H9 (cell line): ENCODE measurements at regions not wholly inside any gene's neighbourhood (a gene's known extent, or its start where the extent isn't known, plus 50 kb on each side); places are given as distances from the start of the nearest gene placed in this dataset.

Experiments used
- DNase-seq: peaks from one replicate; pipeline ENCODE4 v3.0.0-alpha.2; 2017
- H2AFZ ChIP-seq: one replicate; pipeline ENCODE4 v1.6.1; 2013; ENCODE audit warnings: mild to moderate bottlenecking, low read length, control low read depth, moderate library complexity
- H2AK5ac ChIP-seq: 2 replicates; pipeline ENCODE4 v1.6.1; 2013; ENCODE audit warnings: low read length, control low read depth, mixed read lengths; ENCODE audit not compliant: insufficient read length
- H2BK120ac ChIP-seq: one replicate; pipeline ENCODE4 v1.6.1; 2013; ENCODE audit warnings: low read depth, mild to moderate bottlenecking, low read length, control low read depth, inconsistent platforms; ENCODE audit not compliant: poor library complexity, severe bottlenecking
- H2BK12ac ChIP-seq: 2 replicates; pipeline ENCODE4 v1.6.1; 2013; ENCODE audit warnings: low read length, control low read depth, mixed read lengths, low read depth; ENCODE audit not compliant: insufficient read length
- H2BK15ac ChIP-seq: 2 replicates; pipeline ENCODE4 v1.6.1; 2013; ENCODE audit warnings: low read depth, low read length, control low read depth
- H2BK20ac ChIP-seq: one replicate; pipeline ENCODE4 v1.6.1; 2013; ENCODE audit warnings: low read depth, mild to moderate bottlenecking, low read length, control low read depth, inconsistent platforms; ENCODE audit not compliant: poor library complexity, severe bottlenecking
- H2BK5ac ChIP-seq: 2 replicates; pipeline ENCODE4 v1.6.1; 2013; ENCODE audit warnings: low read length, control low read depth, mixed read lengths; ENCODE audit not compliant: insufficient read length
- H3K14ac ChIP-seq: 2 replicates; pipeline ENCODE4 v1.6.1; 2013; ENCODE audit warnings: low read length, control low read depth; ENCODE audit not compliant: insufficient read depth
- H3K18ac ChIP-seq: 2 replicates; pipeline ENCODE4 v1.6.1; 2013; ENCODE audit warnings: low read depth, mild to moderate bottlenecking, mixed read lengths, low read length, control low read depth; ENCODE audit not compliant: insufficient read length
- H3K23ac ChIP-seq: 2 replicates; pipeline ENCODE4 v1.6.1; 2013; ENCODE audit warnings: low read length, control low read depth, mixed read lengths, low read depth; ENCODE audit not compliant: insufficient read length
- H3K23me2 ChIP-seq: 2 replicates; pipeline ENCODE4 v1.6.1; 2013; ENCODE audit warnings: low read depth, mild to moderate bottlenecking, mixed read lengths, low read length, control low read depth; ENCODE audit not compliant: insufficient read length, poor library complexity, severe bottlenecking
- H3K27ac ChIP-seq: 2 replicates; pipeline ENCODE4 v1.5.1; 2013; ENCODE audit warnings: low read length, control low read depth, mixed read lengths, low read depth; ENCODE audit not compliant: insufficient read length
- H3K27me3 ChIP-seq: 2 replicates; pipeline ENCODE4 v1.6.1; 2013; ENCODE audit warnings: low read length, control low read depth, inconsistent platforms; ENCODE audit not compliant: insufficient read depth
- H3K4ac ChIP-seq: 2 replicates; pipeline ENCODE4 v1.6.1; 2013; ENCODE audit warnings: low read depth, mild to moderate bottlenecking, control low read depth, inconsistent platforms, low read length, moderate library complexity
- H3K4me1 ChIP-seq: 2 replicates; pipeline ENCODE4 v1.6.1; 2013; ENCODE audit warnings: low read length, control low read depth, inconsistent platforms; ENCODE audit not compliant: insufficient read depth
- H3K4me2 ChIP-seq: 2 replicates; pipeline ENCODE4 v1.6.1; 2013; ENCODE audit warnings: low read length, control low read depth, mixed read lengths; ENCODE audit not compliant: insufficient read length, insufficient read depth
- H3K56ac ChIP-seq: 2 replicates; pipeline ENCODE4 v1.6.1; 2013; ENCODE audit warnings: low read depth, mild to moderate bottlenecking, mixed read lengths, low read length, control low read depth; ENCODE audit not compliant: insufficient read length
- H3K79me1 ChIP-seq: 2 replicates; pipeline ENCODE4 v1.6.1; 2013; ENCODE audit warnings: low read depth, mild to moderate bottlenecking, moderate library complexity, low read length, control low read depth, inconsistent platforms; ENCODE audit not compliant: insufficient read depth, poor library complexity, severe bottlenecking
- H3K79me2 ChIP-seq: 2 replicates; pipeline ENCODE4 v1.6.1; 2013; ENCODE audit warnings: low read length, control low read depth, inconsistent platforms; ENCODE audit not compliant: insufficient read depth
- H3K9ac ChIP-seq: 2 replicates; pipeline ENCODE4 v1.6.1; 2013; ENCODE audit warnings: low read length, control low read depth, mixed read lengths; ENCODE audit not compliant: insufficient read length; ENCODE audit errors: extremely low read depth
- H3K9me3 ChIP-seq: one replicate; pipeline ENCODE4 v1.6.1; 2013; ENCODE audit warnings: low read depth, low read length, inconsistent platforms; ENCODE audit not compliant: control insufficient read depth
- H3T11ph ChIP-seq: one replicate; pipeline ENCODE4 v1.6.1; 2013; ENCODE audit warnings: mild to moderate bottlenecking, low read length, control low read depth, inconsistent platforms
- H4K20me1 ChIP-seq: one replicate; pipeline ENCODE4 v1.6.1; 2013; ENCODE audit not compliant: control insufficient read depth, insufficient read length, insufficient read depth
- H4K5ac ChIP-seq: 2 replicates; pipeline ENCODE4 v1.6.1; 2013; ENCODE audit warnings: low read depth, mild to moderate bottlenecking, mixed read lengths, low read length, control low read depth; ENCODE audit not compliant: insufficient read length
- H4K8ac ChIP-seq: replicated peaks from 2 replicates; pipeline ENCODE4 v1.6.1; 2013; ENCODE audit warnings: low read length, control low read depth, mixed read lengths, low read depth; ENCODE audit not compliant: insufficient read length
- H4K91ac ChIP-seq: 2 replicates; pipeline ENCODE4 v1.6.1; 2013; ENCODE audit warnings: low read depth, mild to moderate bottlenecking, moderate library complexity, mixed read lengths, low read length, control low read depth; ENCODE audit not compliant: insufficient read length
- H3K27ac Mint-ChIP-seq, 3 experiments: 2 replicates in 2 of 3; 3 replicates in 1 of 3; pipeline ENCODE4 v1.8.0; 2020 to 2021; ENCODE audit warnings: mixed read lengths in 3 of 3, mild to moderate bottlenecking in 1 of 3, moderate library complexity in 1 of 3
- H3K27me3 Mint-ChIP-seq: 2 replicates; pipeline ENCODE4 v1.8.0; 2021; ENCODE audit warnings: low read depth, mild to moderate bottlenecking, moderate library complexity, mixed read lengths
- H3K36me3 Mint-ChIP-seq, 3 experiments: 2 replicates in 2 of 3; 3 replicates in 1 of 3; pipeline ENCODE4 v1.8.0; 2020 to 2021; ENCODE audit warnings: low read depth in 3 of 3, mixed read lengths in 3 of 3; ENCODE audit not compliant: insufficient read depth in 1 of 3
- H3K4me1 Mint-ChIP-seq, 2 experiments: 2 replicates each; pipeline ENCODE4 v1.8.0; 2020; ENCODE audit warnings: mixed read lengths in 2 of 2
- H3K4me3 Mint-ChIP-seq, 2 experiments: 2 replicates in 1 of 2; 3 replicates in 1 of 2; pipeline ENCODE4 v1.8.0; 2020 to 2021; ENCODE audit warnings: mild to moderate bottlenecking in 2 of 2, mixed read lengths in 2 of 2, moderate library complexity in 1 of 2
- H3K9me3 Mint-ChIP-seq, 2 experiments: 2 replicates in 1 of 2; 3 replicates in 1 of 2; pipeline ENCODE4 v1.8.0; 2020; ENCODE audit warnings: mild to moderate bottlenecking in 2 of 2, mixed read lengths in 2 of 2, moderate library complexity in 1 of 2
- CTCF ChIP-seq: fragments of 200-600 bp; sonication (generic); conservative IDR thresholded peaks from 3 replicates; pipeline ENCODE4 v1.8.0; 2021; ENCODE audit warnings: antibody characterized with exemption, mild to moderate bottlenecking
- WGBS: extraction: QIAGEN DNeasy Blood & Tissue Kit; methylation state at CpG from one replicate; pipeline ENCODE4 v1.1.7; 2013; ENCODE audit warnings: missing lambda C conversion rate, low lambda C conversion rate, mixed read lengths; ENCODE audit not compliant: insufficient read length; ENCODE audit errors: extremely low coverage; 5-methylcytosine and 5-hydroxymethylcytosine counted together

GRCh38 chr6:34627296-34627695 is 69.3 kb downstream of the ILRUN start:
- H2BK5ac ChIP-seq, result no peak overlapping the region
- no peak overlapping the region for H3K4ac ChIP-seq
- no peak overlapping the region for H2BK15ac ChIP-seq
- H3K4me2 ChIP-seq, result no peak overlapping the region
- no peak overlapping the region for H4K8ac ChIP-seq
- H3K79me2 ChIP-seq, result no peaks in the 10 kb centered on the region
- H2AFZ ChIP-seq, result no peak overlapping the region
- no peak for DNase-seq
- no peak overlapping the region for H3K27ac ChIP-seq
- H3K23me2 ChIP-seq, result no peaks in the 10 kb centered on the region
- H2BK120ac ChIP-seq, result no peak overlapping the region
- WGBS, result no CpG with 5 or more reads among the region's 3 CpGs
- Mint-ChIP-seq H3K36me3 (peaks cover 0 to 11% (median 2%) of the 10 kb centered on the region in 3 experiments; a peak in 3 of 7 replicates), H3K27ac (no peak overlapping the region; a peak in 1 of 7 replicates), H3K27me3 (no peaks in the 10 kb centered on the region), H3K4me3 (no peak overlapping the region), H3K4me1 (0 out of 4 replicates have a peak, but pooled peaks cover 0 to 2% of the 10 kb centered on the region in 2 experiments), H3K9me3 (no peaks in the 10 kb centered on the region)
- no peak overlapping the region for H3K18ac ChIP-seq
- H3K56ac ChIP-seq, result no peak overlapping the region
- H3K27me3 ChIP-seq, result no peaks in the 10 kb centered on the region
- TF ChIP-seq CTCF, result no peak
- no peak overlapping the region for H3K23ac ChIP-seq
- no peak overlapping the region for H2AK5ac ChIP-seq
- no peaks in the 10 kb centered on the region for H3K79me1 ChIP-seq
- H4K20me1 ChIP-seq, result no peaks in the 10 kb centered on the region
- no peak overlapping the region for H3T11ph ChIP-seq
- no peak overlapping the region for H2BK20ac ChIP-seq
- H3K9me3 ChIP-seq, result no peaks in the 10 kb centered on the region
- H3K14ac ChIP-seq, result no peak overlapping the region
- no peak overlapping the region for H2BK12ac ChIP-seq
- no peaks in the 10 kb centered on the region for H3K4me1 ChIP-seq
- H4K91ac ChIP-seq, result no peak overlapping the region
- H4K5ac ChIP-seq, result no peak overlapping the region
- H3K9ac ChIP-seq, result no peak overlapping the region
